Esophagus squamous epithelium (tissue), 4 donors: ENCODE measurements at regions not wholly inside any gene's neighbourhood (a gene's known extent, or its start where the extent isn't known, plus 50 kb on each side); places are given as distances from the start of the nearest gene placed in this dataset.

Source experiments
- POLR2A ChIP-seq, 4 donors: fragments of 450-650 bp; IDR thresholded peaks; one replicate each; pipeline ENCODE4 v1.6.1; 2017; ENCODE audit warnings: antibody characterized with exemption in 4 of 4, mild to moderate bottlenecking in 4 of 4, moderate library complexity in 3 of 4
- TF ChIP-seq, protein P1 (sequence below), 6 experiments: fragments of 450-650 bp in 4 of 6; fragments of 200-600 bp in 2 of 6; sonication (generic) in 2 of 6; IDR thresholded peaks; one replicate each; pipeline ENCODE4 v1.5.1; 2016 to 2019; ENCODE audit warnings: antibody characterized with exemption in 6 of 6, mild to moderate bottlenecking in 4 of 6, moderate library complexity in 4 of 6

DNA sequence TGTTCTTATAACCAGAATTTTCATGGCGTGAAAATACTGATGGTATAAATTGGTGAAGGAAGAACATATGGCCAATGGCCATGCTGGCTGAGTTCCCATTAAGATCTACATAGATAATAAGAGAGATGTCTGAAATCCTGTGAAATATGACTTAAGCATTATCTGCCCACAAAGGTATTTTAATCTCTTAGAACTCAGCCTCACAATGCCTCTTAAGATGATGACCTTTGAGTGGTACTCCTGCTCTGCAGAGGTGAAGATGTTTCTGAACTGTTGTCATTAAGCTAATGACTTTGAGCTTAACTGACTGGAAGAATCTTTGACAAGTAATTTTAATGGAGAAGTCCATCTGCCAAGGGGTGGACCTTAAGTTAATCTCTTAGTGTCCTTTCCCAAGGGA, 148.7 kb downstream of the ZNF326 start:
- TF ChIP-seq, protein P1, sequence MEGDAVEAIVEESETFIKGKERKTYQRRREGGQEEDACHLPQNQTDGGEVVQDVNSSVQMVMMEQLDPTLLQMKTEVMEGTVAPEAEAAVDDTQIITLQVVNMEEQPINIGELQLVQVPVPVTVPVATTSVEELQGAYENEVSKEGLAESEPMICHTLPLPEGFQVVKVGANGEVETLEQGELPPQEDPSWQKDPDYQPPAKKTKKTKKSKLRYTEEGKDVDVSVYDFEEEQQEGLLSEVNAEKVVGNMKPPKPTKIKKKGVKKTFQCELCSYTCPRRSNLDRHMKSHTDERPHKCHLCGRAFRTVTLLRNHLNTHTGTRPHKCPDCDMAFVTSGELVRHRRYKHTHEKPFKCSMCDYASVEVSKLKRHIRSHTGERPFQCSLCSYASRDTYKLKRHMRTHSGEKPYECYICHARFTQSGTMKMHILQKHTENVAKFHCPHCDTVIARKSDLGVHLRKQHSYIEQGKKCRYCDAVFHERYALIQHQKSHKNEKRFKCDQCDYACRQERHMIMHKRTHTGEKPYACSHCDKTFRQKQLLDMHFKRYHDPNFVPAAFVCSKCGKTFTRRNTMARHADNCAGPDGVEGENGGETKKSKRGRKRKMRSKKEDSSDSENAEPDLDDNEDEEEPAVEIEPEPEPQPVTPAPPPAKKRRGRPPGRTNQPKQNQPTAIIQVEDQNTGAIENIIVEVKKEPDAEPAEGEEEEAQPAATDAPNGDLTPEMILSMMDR (IDR thresholded peaks at IDR 0.05) = no peak
- TF ChIP-seq POLR2A (IDR thresholded peaks at IDR 0.05) = no peak
